PFSK-1 (cell line): ENCODE measurements at regions not wholly inside any gene's neighbourhood (a gene's known extent, or its start where the extent isn't known, plus 50 kb on each side); places are given as distances from the start of the nearest gene placed in this dataset.

ENCODE experiments used
- FOXP2 ChIP-seq: optimal IDR thresholded peaks from 2 replicates; pipeline ENCODE3; 2011; ENCODE audit warnings: borderline replicate concordance, control low read depth, inconsistent platforms; ENCODE audit not compliant: insufficient read depth; ENCODE audit errors: extremely low read length, extremely low read depth
- TAF1 ChIP-seq: IDR thresholded peaks from 2 replicates; pipeline ENCODE4 v1.6.1; 2012; ENCODE audit warnings: low read length, control low read depth, borderline replicate concordance; ENCODE audit not compliant: insufficient read depth
- TF ChIP-seq, protein P1 (sequence below), 2 experiments: IDR thresholded peaks; 2 replicates each; pipeline versions ENCODE4 v1.6.1 to v1.8.0; 2011 to 2012; ENCODE audit warnings: low read depth in 2 of 2, low read length in 2 of 2, control low read depth in 1 of 2, inconsistent platforms in 1 of 2, mild to moderate bottlenecking in 1 of 2, moderate library complexity in 1 of 2; ENCODE audit not compliant: insufficient read depth in 1 of 2

GRCh38 chr17:79145548-79145947 is 70.9 kb downstream of the ENGASE start:
- TF ChIP-seq, protein P1, sequence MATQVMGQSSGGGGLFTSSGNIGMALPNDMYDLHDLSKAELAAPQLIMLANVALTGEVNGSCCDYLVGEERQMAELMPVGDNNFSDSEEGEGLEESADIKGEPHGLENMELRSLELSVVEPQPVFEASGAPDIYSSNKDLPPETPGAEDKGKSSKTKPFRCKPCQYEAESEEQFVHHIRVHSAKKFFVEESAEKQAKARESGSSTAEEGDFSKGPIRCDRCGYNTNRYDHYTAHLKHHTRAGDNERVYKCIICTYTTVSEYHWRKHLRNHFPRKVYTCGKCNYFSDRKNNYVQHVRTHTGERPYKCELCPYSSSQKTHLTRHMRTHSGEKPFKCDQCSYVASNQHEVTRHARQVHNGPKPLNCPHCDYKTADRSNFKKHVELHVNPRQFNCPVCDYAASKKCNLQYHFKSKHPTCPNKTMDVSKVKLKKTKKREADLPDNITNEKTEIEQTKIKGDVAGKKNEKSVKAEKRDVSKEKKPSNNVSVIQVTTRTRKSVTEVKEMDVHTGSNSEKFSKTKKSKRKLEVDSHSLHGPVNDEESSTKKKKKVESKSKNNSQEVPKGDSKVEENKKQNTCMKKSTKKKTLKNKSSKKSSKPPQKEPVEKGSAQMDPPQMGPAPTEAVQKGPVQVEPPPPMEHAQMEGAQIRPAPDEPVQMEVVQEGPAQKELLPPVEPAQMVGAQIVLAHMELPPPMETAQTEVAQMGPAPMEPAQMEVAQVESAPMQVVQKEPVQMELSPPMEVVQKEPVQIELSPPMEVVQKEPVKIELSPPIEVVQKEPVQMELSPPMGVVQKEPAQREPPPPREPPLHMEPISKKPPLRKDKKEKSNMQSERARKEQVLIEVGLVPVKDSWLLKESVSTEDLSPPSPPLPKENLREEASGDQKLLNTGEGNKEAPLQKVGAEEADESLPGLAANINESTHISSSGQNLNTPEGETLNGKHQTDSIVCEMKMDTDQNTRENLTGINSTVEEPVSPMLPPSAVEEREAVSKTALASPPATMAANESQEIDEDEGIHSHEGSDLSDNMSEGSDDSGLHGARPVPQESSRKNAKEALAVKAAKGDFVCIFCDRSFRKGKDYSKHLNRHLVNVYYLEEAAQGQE (IDR thresholded peaks at IDR 0.05; ENCODE audit: insufficient read depth in 1 of 2, low read depth in 2 of 2, low read length in 2 of 2) = no peak
- TF ChIP-seq TAF1 (no peak), FOXP2 (no peak)
